SW 1271 (cell line): ENCODE measurements at regions not wholly inside any gene's neighbourhood (a gene's known extent, or its start where the extent isn't known, plus 50 kb on each side); places are given as distances from the start of the nearest gene placed in this dataset.

Source experiments
- DNase-seq, 2 experiments: peaks; one replicate each; lab custom pipeline; 2025; lab: John Stamatoyannopoulos, UW

GRCh38 chr2:236932831-236933361 lies 152.8 kb upstream of the COPS8 start:
- no peak for DNase-seq

- DNase-seq, result no peak
These were observed 151.5 kb upstream of the COPS8 start for GRCh38 chr2:236934166-236934565.

- DNase-seq, result no peak
These were observed 151.0 kb upstream of the COPS8 start for GRCh38 chr2:236934656-236935055.

GRCh38 chr2:236935083-236935482 lies 150.6 kb upstream of the COPS8 start:
- no peak for DNase-seq

- DNase-seq, result no peak
These were observed 149.9 kb upstream of the COPS8 start for GRCh38 chr2:236935631-236936445.

- no peak for DNase-seq
These were observed 149.2 kb upstream of the COPS8 start for GRCh38 chr2:236936446-236936940.

GRCh38 chr2:236938126-236938525 lies 147.6 kb upstream of the COPS8 start:
- no peak for DNase-seq

- DNase-seq, result no peak
These were observed 146.4 kb upstream of the COPS8 start for GRCh38 chr2:236939271-236939670.

GRCh38 chr2:236939721-236940231 lies 145.9 kb upstream of the COPS8 start:
- DNase-seq, result no peak

- no peak for DNase-seq
These were observed 145.2 kb upstream of the COPS8 start for GRCh38 chr2:236940497-236940896.

GRCh38 chr2:236940916-236941520 lies 144.7 kb upstream of the COPS8 start:
- DNase-seq, result no peak

GRCh38 chr2:236941551-236941950 lies 144.1 kb upstream of the COPS8 start:
- no peak for DNase-seq

- no peak for DNase-seq
These were observed 143.1 kb upstream of the COPS8 start for GRCh38 chr2:236942554-236942953.

GRCh38 chr2:236943068-236943467 lies 142.6 kb upstream of the COPS8 start:
- DNase-seq, result no peak

GRCh38 chr2:236943841-236944513 lies 141.7 kb upstream of the COPS8 start:
- DNase-seq, result no peak

- DNase-seq, result no peak
These were observed 141.1 kb upstream of the COPS8 start for GRCh38 chr2:236944561-236944960.

GRCh38 chr2:236945431-236946016 lies 140.2 kb upstream of the COPS8 start:
- no peak for DNase-seq

- no peak for DNase-seq
These were observed 138.8 kb upstream of the COPS8 start for GRCh38 chr2:236946871-236947270.

- DNase-seq, result no peak
These were observed 138.4 kb upstream of the COPS8 start for GRCh38 chr2:236947294-236947693.

GRCh38 chr2:236947896-236948295 lies 137.8 kb upstream of the COPS8 start:
- DNase-seq, result no peak

- no peak for DNase-seq
These were observed 136.4 kb upstream of the COPS8 start for GRCh38 chr2:236949089-236949905.
